Testis (tissue), 2 donors: ENCODE measurements at regions not wholly inside any gene's neighbourhood (a gene's known extent, or its start where the extent isn't known, plus 50 kb on each side); places are given as distances from the start of the nearest gene placed in this dataset.

Experiments
- DNase-seq: peaks from one replicate; pipeline ENCODE4 v3.0.0-alpha.2; 2019
- H3K27ac ChIP-seq, 2 donors: fragments of 200-600 bp; sonication (generic); one replicate each; pipeline ENCODE4 v1.5.1; 2019
- H3K27me3 ChIP-seq: fragments of 200-600 bp; sonication (generic); one replicate; pipeline ENCODE4 v1.5.1; 2019
- H3K36me3 ChIP-seq: fragments of 200-600 bp; sonication (generic); one replicate; pipeline ENCODE4 v1.5.1; 2017; ENCODE audit warnings: low read depth; ENCODE audit errors: missing control alignments
- H3K4me1 ChIP-seq: fragments of 200-600 bp; sonication (generic); one replicate; pipeline ENCODE4 v1.5.1; 2019
- H3K4me3 ChIP-seq, 2 donors: fragments of 200-600 bp; sonication (generic); one replicate each; pipeline ENCODE4 v1.5.1; 2017 to 2019
- H3K9me3 ChIP-seq: fragments of 200-600 bp; sonication (generic); one replicate; pipeline ENCODE4 v1.5.1; 2017
- CTCF ChIP-seq, 3 experiments: fragments of 450-650 bp in 2 of 3; fragments of 200-600 bp in 1 of 3; sonication (generic) in 1 of 3; IDR thresholded peaks; one replicate each; pipeline ENCODE4 v1.5.1; 2016 to 2019; ENCODE audit warnings: antibody characterized with exemption in 3 of 3, mild to moderate bottlenecking in 2 of 3, moderate library complexity in 1 of 3
- POLR2A ChIP-seq: fragments of 450-650 bp; IDR thresholded peaks from one replicate; pipeline ENCODE4 v1.6.1; 2017; ENCODE audit warnings: antibody characterized with exemption, mild to moderate bottlenecking, moderate library complexity
- WGBS, 2 donors: methylation state at CpG; one replicate each; pipeline ENCODE4 v1.1.5; 2018; 5-methylcytosine and 5-hydroxymethylcytosine counted together
- intact Hi-C: fragments of 100-400 bp; cut with DNase I; formaldehyde crosslinking; loops from one replicate; pipeline ENCODE4 v1.15.1; 2023; ENCODE audit warnings: low total_unique reads

- intact Hi-C loops = no loop called here
- no peaks in the 10 kb centered on the region for H3K4me1 ChIP-seq
- H3K9me3 ChIP-seq = no peaks in the 10 kb centered on the region
- H3K27me3 ChIP-seq = no peaks in the 10 kb centered on the region
- no peak overlapping the region for H3K27ac ChIP-seq
- TF ChIP-seq CTCF (IDR thresholded peaks at IDR 0.05) (no peak), POLR2A (no peak)
- no peak overlapping the region for H3K4me3 ChIP-seq
- H3K36me3 ChIP-seq = no peaks in the 10 kb centered on the region
- no peak for DNase-seq
Measured at GRCh38 chr13:62906896-62907295, 1491.2 kb upstream of the PCDH20 start.

GRCh38 chr13:62906469-62906868, 1490.8 kb upstream of the PCDH20 start:
- Histone ChIP-seq H3K27ac (no peak overlapping the region), H3K27me3 (no peaks in the 10 kb centered on the region), H3K4me3 (no peak overlapping the region), H3K36me3 (no peaks in the 10 kb centered on the region), H3K4me1 (no peaks in the 10 kb centered on the region), H3K9me3 (no peaks in the 10 kb centered on the region)
- TF ChIP-seq CTCF (IDR thresholded peaks at IDR 0.05) (no peak), POLR2A (no peak)
- DNase-seq = no peak
- intact Hi-C loops = no loop called here

- TF ChIP-seq POLR2A (no peak), CTCF (IDR thresholded peaks at IDR 0.05) (no peak)
- no peak overlapping the region for H3K27ac ChIP-seq
- no peak for DNase-seq
- H3K9me3 ChIP-seq = no peaks in the 10 kb centered on the region
- H3K4me1 ChIP-seq = no peaks in the 10 kb centered on the region
- 81 to 98% methylated on average over 7 to 8 of the region's 8 CpGs for WGBS, 2 donors
- intact Hi-C loops = no loop called here
- no peaks in the 10 kb centered on the region for H3K27me3 ChIP-seq
- no peak overlapping the region for H3K4me3 ChIP-seq
- no peaks in the 10 kb centered on the region for H3K36me3 ChIP-seq
Measured at GRCh38 chr13:62887046-62887445, 1471.4 kb upstream of the PCDH20 start.

- Histone ChIP-seq H3K27me3 (no peaks in the 10 kb centered on the region), H3K4me3 (no peak overlapping the region), H3K27ac (no peak overlapping the region), H3K4me1 (no peaks in the 10 kb centered on the region), H3K36me3 (no peaks in the 10 kb centered on the region), H3K9me3 (no peaks in the 10 kb centered on the region)
- intact Hi-C loops = no loop called here
- no peak for DNase-seq
- TF ChIP-seq POLR2A (no peak), CTCF (IDR thresholded peaks at IDR 0.05) (no peak)
Measured at GRCh38 chr13:62879071-62879470, 1463.4 kb upstream of the PCDH20 start.

- Histone ChIP-seq H3K4me3 (no peak overlapping the region), H3K9me3 (no peaks in the 10 kb centered on the region), H3K27ac (no peak overlapping the region), H3K36me3 (no peaks in the 10 kb centered on the region), H3K27me3 (no peaks in the 10 kb centered on the region), H3K4me1 (no peaks in the 10 kb centered on the region)
- intact Hi-C loops = no loop called here
- 64 to 68% methylated on average over 2 of the region's 2 CpGs for WGBS, 2 donors
- no peak for DNase-seq
- no peak for TF ChIP-seq POLR2A
- TF ChIP-seq CTCF (IDR thresholded peaks at IDR 0.05) = no peak
Measured at GRCh38 chr13:62875118-62875640, 1459.5 kb upstream of the PCDH20 start.
